Heart left ventricle (tissue), 13 donors: ENCODE measurements at regions not wholly inside any gene's neighbourhood (a gene's known extent, or its start where the extent isn't known, plus 50 kb on each side); places are given as distances from the start of the nearest gene placed in this dataset.

Experiments
- CTCF ChIP-seq, 12 donors: fragments of 200-600 bp; sonication (generic) in 4 of 12; IDR thresholded peaks; one replicate each; pipeline versions ENCODE4 v1.5.0 to v1.8.0; 2018 to 2022; ENCODE audit warnings: antibody characterized with exemption in 12 of 12, mild to moderate bottlenecking in 5 of 12
- POLR2A ChIP-seq, 2 donors: fragments of 450-650 bp; IDR thresholded peaks; one replicate each; pipeline ENCODE4 v1.6.1; 2017; ENCODE audit warnings: antibody characterized with exemption in 2 of 2, mild to moderate bottlenecking in 2 of 2, moderate library complexity in 2 of 2
- donor health status: ischemic (EF 13 %, LVEDD 7.1; RV severe dilation, severe dysfunction).
- donor health status: DM: no; HTN: yes; CAD: no.
- donor health status: DM: no; HTN: no; CAD: no.
- donor health status: ischemic (EF 25% LVEDD 6.9; RV normal size, moderate dysfunction).
- donor health status: ischemic (EF 25% LVEDD 5.7; RV mildly dilated, moderate dysfunction).
- donor health status: ischemic (EF 35%, LVEDD 5.7; RV mildly dilated, moderate dysfunction).
- donor health status: nonischemic (EF 11% LVEDD 7.7; RV severe dilation, severe dysfunction).
- donor health status: DM: yes; HTN: yes; CAD: no.
- donor health status: PGD.
- donor health status: ischemic (EF 29% LVEDD 5.4; RV normal size, mild dysfunction).
- donor health status: nonischemic (EF 23%, LVEDD 6.1; RV moderate dilation, normal function).

DNA sequence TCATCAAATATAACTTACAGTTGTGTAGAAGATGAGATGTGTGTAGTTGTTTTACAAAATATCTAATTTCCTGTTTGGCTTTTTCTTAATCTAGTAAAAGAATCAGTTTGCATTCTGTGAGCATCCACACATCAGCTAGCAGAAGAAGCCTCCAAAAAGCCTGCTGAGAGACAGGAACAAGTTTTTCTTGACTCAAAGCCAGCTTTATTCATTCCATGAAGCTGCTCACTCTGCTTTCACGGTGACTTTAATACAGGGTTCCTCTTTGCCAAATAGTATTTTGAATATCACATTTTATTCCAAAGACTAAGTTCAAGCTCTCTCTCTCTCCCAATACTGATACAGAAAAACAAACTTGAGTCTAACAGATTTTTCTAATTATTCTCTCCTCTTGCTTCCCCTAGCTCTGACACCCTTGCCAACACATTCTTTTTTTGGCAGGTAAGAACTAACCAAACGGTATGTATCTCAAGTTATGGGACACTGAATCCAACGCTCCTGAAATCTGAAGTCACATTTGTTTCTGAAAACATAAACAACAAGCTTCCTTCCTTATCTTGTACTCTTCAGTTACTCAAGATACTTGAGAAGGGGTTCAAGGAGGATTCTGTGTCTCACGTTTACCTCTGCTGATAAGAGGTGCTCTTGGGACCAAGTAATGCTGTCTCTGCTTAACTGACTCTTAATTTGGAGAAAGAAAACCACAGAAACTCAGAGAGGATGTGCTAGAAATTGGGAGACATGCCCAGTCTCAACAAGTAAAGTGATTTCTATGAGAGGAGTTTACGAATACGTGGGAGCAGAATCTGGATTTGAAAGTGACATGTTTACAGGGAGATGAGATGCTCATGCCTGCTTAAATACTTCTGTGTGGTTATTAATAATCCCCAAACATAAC, 184.2 kb upstream of the SPTLC3 start:
- no peak for TF ChIP-seq CTCF (IDR thresholded peaks at IDR 0.05)
- TF ChIP-seq POLR2A (IDR thresholded peaks at IDR 0.05) = no peak
